Hematopoietic multipotent progenitor cell treated with erythropoietin and hydrocortisone succinate and interleukin-3 and kit ligand, for 6 days (in vitro differentiated cells): ENCODE measurements at regions not wholly inside any gene's neighbourhood (a gene's known extent, or its start where the extent isn't known, plus 50 kb on each side); places are given as distances from the start of the nearest gene placed in this dataset.

Experiments used
- DNase-seq: peaks from one replicate; pipeline ENCODE4 v3.0.0-alpha.2; 2015

GRCh38 chr6:47114460-47114859 lies 72.3 kb upstream of the ADGRF1 start:
- no peak for DNase-seq

GRCh38 chr6:47112317-47112716 lies 70.2 kb upstream of the ADGRF1 start:
- no peak for DNase-seq

GRCh38 chr6:47111685-47112084 lies 69.6 kb upstream of the ADGRF1 start:
- DNase-seq, result no peak

DNA sequence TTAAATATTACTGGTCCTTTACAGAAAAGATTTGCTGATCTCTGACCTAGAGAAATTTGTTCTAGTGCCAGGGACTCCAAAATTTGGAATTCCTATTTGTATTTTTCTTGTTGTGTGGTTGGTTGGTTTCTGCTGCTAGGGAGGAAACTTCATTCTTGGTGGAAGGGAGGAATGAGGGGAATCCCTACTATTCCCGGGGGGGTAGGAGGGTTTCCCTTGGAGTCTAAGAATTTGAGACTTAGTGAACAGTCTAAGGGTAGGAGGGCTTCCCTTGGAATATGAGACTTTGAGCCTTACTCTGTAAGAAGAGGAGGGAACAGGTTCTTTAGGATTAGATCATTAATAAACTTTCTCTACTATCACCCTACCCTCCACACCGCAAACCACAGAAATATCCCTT lies 67.1 kb upstream of the ADGRF1 start:
- DNase-seq, result no peak

- DNase-seq, result no peak
Observed at GRCh38 chr6:47106721-47107197, 64.6 kb upstream of the ADGRF1 start.

DNA sequence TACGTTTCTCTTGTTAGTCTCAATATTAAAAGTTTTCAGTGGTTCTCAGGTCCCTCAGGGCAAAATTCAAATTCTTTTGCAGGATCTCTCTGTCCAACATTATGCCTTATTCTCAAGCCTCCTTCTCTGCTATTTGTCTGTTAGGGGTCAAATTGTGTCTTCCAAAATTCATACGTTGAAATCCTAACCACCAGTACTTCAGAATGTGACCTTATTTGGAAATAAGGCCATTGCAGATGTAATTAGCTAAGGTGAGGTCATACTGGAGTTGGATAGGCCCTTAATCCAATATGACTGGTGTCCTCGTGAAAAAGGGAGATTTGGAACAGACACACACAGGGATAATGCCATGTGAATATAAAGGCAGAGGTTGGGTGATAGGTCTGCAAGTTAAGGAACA lies 64.1 kb upstream of the ADGRF1 start:
- no peak for DNase-seq

DNA sequence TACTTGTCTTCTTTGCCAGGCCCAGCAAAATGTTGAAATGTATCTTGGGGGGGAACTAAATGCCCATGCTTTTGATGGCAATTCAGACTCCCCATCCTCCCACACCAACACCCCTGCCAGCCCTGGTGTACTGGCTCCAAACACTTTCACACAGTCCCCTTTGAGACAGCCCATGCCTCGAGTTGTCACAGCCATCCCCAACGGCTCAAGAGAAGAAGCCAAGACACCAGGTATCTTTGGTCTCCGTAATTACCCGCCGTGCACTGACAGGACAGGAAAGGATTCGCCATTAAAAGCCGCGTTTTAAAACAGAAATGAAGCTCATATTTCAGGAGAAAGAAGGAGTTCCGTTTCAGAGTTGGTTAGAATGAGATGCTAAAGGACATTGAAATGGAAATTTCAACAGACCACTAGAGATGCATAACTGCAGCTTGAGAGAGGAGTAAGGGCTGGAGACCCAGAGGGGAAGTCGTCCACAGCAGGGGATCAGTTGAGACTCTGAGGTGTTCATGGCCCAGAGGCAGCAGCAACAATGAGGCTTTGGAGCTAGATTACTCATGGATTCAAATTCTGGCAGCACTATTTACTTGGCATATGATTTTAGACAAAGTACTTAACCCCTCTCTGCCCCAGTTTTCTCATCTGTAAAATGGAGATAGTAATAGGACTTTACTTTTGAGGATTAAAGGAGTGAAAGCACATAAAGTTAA lies 63.5 kb upstream of the ADGRF1 start:
- DNase-seq, result no peak

DNA sequence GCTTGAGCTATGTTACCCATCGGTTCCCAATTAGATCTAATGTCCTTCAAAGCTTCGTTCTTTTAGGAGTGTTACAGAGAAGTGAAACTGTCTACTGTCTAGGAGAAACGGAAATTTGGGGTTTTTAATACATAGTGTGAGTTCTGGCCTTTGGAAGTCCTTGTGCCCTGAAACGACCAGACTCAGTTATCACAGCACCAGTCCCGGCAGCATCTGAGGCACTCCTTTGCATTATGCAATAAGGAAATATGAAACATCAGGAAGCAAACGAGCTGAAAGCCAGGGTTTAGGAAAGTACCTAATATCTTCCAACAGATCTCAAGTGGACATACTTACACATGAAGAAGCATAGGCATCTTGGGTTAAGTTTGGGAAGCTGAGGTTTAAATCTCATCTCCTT lies 61.8 kb upstream of the ADGRF1 start:
- no peak for DNase-seq

DNA sequence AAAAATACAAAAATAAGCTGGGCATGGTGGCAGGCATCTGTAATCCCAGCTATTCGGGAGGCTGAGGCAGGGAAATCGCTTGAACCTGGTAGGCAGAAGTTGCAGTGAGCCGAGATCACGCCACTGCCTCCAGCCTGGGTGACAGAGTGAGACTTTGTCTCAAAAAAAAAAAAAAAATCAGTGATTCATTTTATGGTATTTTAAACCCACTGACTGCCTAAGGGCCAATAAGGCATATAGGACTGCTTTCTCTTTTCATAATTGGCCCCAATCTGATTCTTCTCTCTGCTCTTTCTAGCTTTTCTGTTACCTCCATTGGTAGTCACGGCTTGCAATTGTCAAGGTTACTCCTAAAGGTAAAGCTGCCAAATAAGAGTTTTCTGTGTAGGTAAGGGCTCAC lies 60.2 kb upstream of the ADGRF1 start:
- no peak for DNase-seq

GRCh38 chr6:47098570-47098993 lies 56.5 kb upstream of the ADGRF1 start:
- no peak for DNase-seq

GRCh38 chr6:47097092-47097945 lies 55.2 kb upstream of the ADGRF1 start:
- DNase-seq, result peak; percentile 85

DNA sequence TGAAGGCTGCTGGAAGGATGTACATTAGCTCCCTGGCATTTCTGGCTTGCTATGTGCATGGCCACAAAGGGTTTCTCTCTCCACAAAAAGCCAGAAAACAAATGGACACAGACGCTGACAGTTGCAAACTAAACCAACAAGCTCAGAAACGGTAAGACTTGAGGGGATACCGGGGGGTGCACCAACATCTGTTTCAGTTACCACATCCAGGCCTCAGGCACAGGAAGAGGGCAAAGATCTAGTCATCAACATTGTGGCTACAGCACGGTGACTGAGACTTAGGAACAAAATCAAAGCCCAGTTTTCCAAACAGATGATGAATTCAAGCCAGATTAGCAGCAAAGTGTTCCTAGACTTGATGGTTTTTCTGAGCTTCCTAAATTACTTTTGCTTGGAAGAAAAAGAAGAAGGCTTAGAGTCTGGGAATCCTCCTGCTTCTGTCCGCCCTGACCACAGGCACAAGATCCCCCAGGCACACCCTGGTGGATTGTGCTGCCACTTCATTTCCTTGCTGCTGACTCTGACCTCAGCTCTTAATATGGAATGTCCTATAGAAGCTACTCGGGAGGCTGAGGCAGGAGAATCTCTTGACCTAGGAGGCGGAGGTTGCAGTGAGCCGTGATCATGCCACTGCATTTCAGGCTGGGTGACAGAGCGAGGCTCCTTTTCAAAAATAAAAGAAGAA lies 54.2 kb upstream of the ADGRF1 start:
- no peak for DNase-seq

- DNase-seq, result no peak
Observed at GRCh38 chr6:47094241-47094925, 52.3 kb upstream of the ADGRF1 start.

DNA sequence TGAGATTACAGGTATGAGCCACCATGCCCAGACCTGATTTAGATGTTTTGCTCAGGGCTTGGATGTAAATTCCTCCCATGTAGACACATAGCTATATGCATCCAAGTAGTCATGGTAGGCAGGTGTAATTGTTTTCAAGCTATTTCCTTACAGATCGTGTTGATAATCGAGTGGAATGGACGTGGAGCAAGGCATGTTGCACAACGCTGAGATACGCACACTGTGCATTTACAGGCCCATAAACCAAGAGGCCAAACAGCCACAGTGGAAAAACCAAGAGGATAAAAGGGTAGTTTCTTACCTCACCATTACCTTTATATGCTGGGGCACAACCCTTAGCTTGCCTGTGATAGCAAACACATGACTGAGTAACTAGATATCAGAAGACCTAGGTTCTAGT lies 51.0 kb upstream of the ADGRF1 start:
- no peak for DNase-seq

- no peak for DNase-seq
Observed at GRCh38 chr6:47091886-47092668, 49.9 kb upstream of the ADGRF1 start.
